Fibroblast of villous mesenchyme (primary cell): ENCODE measurements at regions not wholly inside any gene's neighbourhood (a gene's known extent, or its start where the extent isn't known, plus 50 kb on each side); places are given as distances from the start of the nearest gene placed in this dataset.

ENCODE experiments used
- DNase-seq: peaks from one replicate; pipeline ENCODE4 v3.0.0-alpha.2; 2010; ENCODE audit warnings: low read depth
- H3K4me3 ChIP-seq: 2 replicates; pipeline ENCODE4 v1.5.1; 2011; ENCODE audit warnings: low read depth, mild to moderate bottlenecking, low read length
- TF ChIP-seq, protein P1 (sequence below): IDR thresholded peaks from 2 replicates; pipeline ENCODE4 v1.5.1; 2012; ENCODE audit warnings: low read depth, mild to moderate bottlenecking, low read length; ENCODE audit not compliant: insufficient read depth

DNA sequence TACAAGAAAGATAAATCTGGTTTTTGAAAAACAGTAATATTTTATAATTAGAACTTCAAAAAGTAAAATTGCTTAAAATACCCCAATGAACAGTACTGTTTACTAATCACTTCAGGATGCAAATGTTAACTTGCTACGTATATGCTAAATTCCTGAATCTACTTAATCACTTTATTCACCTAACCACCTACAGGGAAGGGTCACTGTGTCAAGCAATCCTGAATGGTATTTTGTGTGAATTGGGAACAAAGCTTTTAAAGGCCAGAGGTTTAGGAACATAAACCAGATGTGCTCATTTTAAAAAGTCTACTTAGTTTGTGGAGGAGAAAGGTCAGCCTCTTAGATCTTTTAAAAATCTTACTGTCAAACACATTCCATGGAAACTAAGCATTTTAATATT is 1143.0 kb upstream of the ADGRL2 start:
- H3K4me3 ChIP-seq: no peak overlapping the region
- DNase-seq: no peak
- TF ChIP-seq, protein P1, sequence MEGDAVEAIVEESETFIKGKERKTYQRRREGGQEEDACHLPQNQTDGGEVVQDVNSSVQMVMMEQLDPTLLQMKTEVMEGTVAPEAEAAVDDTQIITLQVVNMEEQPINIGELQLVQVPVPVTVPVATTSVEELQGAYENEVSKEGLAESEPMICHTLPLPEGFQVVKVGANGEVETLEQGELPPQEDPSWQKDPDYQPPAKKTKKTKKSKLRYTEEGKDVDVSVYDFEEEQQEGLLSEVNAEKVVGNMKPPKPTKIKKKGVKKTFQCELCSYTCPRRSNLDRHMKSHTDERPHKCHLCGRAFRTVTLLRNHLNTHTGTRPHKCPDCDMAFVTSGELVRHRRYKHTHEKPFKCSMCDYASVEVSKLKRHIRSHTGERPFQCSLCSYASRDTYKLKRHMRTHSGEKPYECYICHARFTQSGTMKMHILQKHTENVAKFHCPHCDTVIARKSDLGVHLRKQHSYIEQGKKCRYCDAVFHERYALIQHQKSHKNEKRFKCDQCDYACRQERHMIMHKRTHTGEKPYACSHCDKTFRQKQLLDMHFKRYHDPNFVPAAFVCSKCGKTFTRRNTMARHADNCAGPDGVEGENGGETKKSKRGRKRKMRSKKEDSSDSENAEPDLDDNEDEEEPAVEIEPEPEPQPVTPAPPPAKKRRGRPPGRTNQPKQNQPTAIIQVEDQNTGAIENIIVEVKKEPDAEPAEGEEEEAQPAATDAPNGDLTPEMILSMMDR: no peak

- no peak for DNase-seq
- TF ChIP-seq, protein P1: no peak
- no peak overlapping the region for H3K4me3 ChIP-seq
Measured at GRCh38 chr1:80657044-80657643, 1143.6 kb upstream of the ADGRL2 start.

GRCh38 chr1:80656641-80657040 is 1144.1 kb upstream of the ADGRL2 start:
- no peak overlapping the region for H3K4me3 ChIP-seq
- DNase-seq: no peak
- TF ChIP-seq, protein P1: no peak

DNA sequence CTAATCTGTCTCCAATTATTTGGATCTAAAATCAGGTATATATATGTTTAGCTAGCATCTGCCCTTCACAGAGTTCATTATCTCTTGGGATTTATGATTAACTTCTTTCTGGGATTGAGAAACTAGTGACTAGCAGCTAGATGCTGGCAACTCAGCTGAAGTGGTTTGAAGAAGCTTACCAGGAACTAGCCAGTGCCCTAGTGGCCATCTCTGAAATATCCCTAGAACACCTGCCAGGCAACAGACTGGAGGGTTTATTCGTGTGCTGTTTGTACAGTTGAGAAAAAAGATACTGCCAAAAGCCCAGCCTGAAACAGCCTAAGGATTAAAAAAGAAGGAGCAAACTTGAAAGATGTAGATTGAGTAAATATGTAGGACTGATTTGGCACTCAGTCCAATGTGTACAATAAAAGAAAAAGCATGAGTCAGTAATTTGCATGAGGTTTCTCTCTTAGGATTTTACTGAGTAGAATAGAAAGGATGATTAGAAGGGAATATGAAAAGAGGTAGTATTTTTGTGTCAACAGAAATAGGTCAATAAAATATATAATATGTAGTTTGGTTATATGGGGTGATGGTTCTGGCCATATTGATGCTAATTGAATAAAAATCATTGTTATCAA is 1144.6 kb upstream of the ADGRL2 start:
- no peak for DNase-seq
- TF ChIP-seq, protein P1: no peak
- no peak overlapping the region for H3K4me3 ChIP-seq

GRCh38 chr1:80646053-80646452 is 1154.7 kb upstream of the ADGRL2 start:
- H3K4me3 ChIP-seq: no peak overlapping the region
- TF ChIP-seq, protein P1: no peak
- no peak for DNase-seq

DNA sequence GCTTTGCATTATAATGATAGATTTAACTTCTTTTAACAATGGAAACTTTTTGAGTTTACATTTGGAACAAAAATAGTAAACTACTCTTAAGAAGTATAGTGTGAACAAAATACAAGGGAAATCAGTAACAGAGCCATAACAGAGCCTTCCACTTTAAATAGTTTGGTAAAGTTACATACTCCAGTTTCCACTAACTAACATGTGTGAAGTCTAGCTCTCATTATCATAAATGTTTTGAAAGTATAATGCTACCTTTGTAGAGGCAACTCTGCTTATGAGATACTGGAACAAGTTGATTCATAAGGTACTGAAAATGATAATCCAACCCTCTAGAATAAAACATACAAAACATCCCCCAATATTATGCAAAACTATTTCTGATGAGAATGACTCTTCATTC is 1155.1 kb upstream of the ADGRL2 start:
- DNase-seq: no peak
- TF ChIP-seq, protein P1: no peak
- H3K4me3 ChIP-seq: no peak overlapping the region

- H3K4me3 ChIP-seq: no peak overlapping the region
- DNase-seq: no peak
- TF ChIP-seq, protein P1: no peak
Measured at GRCh38 chr1:80640978-80641377, 1159.8 kb upstream of the ADGRL2 start.
